HG03442 (cell line): ENCODE measurements at regions not wholly inside any gene's neighbourhood (a gene's known extent, or its start where the extent isn't known, plus 50 kb on each side); places are given as distances from the start of the nearest gene placed in this dataset.

Source experiments
- ATAC-seq: cut with Tn5 transposase; IDR thresholded peaks from one replicate; pipeline ENCODE4 v1.9.1; 2021; ENCODE audit warnings: mild to moderate bottlenecking, moderate library complexity; ENCODE audit not compliant: unreplicated experiment

DNA sequence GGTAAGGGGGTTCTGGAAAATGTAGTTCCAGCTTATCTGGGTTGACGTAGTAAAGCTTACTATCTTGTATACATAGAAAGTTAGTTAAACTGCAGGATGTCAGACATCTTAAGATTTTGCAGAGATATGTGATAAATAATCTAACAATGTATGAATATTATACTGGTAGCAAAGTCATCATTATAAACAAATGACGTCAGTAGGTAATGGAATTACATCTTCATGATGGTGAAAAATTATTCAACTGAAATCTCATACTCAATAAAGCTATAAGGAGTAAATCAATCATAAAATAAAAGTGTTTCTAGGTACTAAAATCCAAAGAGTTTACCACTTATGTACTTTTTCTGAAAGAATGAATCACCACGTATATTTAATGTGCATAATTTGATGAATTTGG, 217.3 kb upstream of the CDH10 start:
- no peak for ATAC-seq

DNA sequence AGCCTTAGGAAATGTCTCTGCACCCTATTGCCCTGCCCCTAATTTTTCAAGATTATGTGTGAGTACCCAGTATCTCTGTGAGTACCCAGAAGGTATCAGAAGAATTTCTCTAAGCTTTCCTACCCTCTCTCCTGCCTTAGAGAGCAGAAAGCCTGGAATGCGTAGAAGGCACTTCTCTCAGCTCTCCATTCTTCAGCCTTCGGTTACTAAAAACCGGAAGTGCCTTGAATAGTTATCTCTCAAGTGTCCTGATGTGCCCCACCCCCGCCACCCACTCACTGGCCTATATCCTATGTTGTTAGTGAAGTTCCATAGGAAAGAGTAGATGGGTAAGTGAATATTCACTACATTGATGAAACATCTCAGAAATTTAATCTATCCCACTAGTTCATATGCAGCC, 210.7 kb upstream of the CDH10 start:
- ATAC-seq, result no peak

DNA sequence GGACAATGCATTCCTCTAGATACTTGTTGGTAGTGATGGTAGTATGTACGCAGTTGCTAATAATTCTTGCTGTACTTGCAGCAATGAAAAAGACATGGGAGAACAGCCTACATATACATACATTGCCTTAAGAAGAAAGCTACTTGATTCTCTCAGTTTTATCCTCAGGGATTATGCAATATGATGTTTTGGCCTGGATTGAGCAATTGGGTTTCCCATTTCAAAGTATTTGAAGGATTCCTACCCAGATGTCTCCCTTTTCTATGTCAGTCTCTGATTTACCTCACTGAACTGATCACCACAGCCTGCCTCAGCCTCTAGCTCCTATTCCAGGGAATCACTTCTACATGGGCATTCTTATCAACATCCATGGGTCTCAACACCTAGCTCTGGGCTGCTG, 210.1 kb upstream of the CDH10 start:
- no peak for ATAC-seq

DNA sequence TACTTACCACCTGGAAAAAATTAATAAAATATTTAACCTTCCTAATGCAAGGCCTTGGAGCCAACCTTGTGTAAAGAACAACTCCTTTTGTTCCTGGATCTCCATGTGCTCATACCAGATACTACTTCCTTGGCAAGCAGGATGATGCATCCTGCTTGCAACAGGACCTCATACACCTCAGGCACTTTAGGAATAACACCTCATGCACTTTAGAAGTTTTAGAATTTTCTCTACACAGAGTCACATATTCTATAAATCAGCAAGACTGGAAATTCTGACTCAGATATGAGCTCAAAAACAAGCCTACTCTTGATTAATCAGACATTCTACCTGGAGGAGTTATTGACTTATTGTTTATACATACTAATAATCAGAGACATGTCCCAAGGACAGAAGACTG, 209.6 kb upstream of the CDH10 start:
- no peak for ATAC-seq

DNA sequence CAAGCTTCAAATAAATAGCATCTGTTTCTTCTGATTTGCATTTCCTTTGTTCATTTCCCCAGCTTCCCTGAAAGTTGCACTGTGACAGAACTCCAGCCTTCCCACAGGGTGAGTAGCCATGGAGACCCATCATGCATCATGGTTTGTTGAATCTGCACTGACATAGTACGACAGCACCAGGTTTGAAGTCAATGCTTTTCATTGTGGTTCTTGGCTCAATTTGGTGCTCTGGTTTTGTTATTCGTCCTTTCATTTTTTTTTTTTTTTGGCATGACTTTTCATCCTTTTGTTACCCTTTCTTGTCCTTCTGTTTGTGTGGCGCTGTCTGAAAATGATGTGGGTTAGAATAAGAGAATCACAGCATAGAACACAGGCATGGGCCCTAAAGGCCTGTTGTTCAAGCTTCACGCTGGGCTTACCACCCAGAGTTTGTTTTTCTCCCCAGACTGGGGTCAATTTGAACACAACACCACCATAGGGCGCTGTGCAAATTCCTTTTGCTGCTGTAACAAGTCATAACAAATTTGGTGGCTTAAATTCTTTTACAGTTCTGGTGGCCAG, 206.2 kb upstream of the CDH10 start:
- no peak for ATAC-seq

DNA sequence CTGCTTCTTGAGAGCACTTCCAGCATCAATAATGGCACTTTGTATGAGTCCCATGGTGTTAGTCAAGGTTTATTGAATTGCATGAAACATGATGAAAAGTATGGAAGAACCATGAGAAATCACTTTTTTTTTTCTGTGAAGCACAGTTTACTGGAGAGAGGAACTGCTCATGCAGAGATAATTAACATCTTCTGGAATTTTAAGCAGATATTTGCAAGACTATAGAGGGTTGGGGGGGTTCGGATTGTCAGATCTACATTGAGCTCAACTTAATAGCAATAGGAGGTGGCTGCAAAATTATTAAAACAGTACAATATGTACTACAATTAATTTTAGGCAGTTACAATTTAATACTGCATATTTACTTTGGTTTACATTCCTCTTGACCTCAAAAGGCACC, 204.4 kb upstream of the CDH10 start:
- ATAC-seq, result no peak

DNA sequence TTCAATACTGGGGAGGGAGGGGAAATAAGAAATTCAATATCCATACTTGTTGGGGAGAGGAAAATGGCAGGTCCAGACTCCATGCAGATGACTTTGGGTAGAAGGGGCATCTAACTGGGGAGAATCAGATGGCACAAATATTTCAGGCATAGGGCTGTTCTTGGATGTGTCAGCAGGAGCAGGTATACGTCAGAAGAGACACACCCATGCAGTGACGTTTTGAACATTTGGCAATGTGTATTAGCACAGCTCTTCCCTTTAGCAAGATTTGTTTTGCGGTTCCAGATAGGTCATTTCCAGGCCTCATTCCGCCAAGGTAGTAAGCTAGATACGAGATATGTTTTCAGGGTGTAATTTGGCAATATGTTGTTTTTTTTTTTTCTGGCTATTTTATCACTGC, 187.2 kb upstream of the CDH10 start:
- no peak for ATAC-seq

DNA sequence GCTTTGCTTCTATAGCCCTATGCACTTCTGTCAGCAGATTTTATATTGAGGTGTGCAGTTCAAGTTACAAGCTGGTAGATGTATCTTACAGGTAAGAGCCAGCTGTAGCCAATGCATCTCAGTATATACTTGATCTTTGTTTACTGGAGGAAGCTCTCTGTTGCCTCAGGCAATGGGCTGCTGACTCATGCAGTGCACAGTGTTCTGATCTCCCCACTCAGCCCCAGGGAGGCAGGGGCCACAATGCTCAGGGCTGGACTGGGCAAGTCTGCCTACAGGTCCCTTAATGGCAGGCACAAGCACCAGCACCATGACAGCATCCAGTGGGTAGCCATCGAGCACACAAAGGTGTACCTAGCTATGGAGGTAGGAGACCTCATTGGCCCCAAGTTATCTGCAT, 178.8 kb upstream of the CDH10 start:
- ATAC-seq, result no peak

DNA sequence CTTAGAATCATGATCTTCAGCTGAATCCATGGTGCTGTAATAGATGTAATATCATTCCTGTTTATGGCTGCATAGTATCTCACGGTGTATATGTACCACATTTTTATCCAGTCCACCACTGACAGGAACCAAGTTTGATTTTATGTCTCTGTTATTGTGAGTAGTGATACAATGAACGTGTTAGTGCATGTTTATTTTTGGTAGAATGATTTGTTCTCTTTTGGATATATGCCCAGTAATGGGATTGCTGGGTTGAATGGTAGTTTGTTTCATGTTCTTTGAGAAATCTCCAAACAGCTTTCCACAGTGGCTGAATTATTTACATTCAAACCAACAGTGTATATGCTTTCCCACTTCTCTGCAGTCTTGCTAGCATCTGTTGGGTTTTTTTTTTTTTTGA, 175.1 kb upstream of the CDH10 start:
- no peak for ATAC-seq

DNA sequence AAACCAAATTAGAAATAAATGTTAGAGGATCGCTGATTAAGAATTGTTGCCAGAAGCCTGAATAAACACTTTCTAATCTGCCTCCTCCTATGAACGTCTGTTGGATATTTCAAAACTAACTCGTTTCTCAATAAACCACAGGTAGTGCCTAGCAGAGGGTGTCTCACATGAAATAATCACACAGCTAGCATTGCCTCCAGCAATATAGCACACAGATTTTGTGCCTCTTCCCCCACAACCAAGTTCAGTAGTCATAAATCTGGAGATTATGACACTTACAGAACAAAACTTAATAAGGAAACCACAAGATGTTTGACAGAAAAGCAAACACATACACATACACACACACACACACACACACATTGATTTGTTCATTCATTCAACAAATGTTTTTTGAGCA, 173.2 kb upstream of the CDH10 start:
- ATAC-seq, result no peak

DNA sequence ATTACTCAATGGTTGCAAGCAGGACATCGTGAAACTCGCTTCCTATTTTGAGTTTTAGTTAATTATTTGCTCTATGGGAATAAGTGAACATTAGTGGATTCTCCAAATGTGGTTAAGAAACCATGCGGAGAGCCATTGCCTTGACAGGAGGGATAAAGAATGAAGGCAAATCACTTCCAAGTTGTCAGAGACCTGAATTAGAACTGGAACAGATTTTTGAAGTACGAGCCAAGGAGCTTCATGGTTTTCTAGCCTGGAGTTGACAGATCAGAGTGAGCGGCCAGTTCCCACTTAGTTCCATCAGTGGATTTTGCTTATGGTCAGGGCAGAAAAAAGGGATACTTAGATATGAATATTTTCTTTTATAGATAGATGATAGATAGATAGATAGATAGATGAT, 171.4 kb upstream of the CDH10 start:
- no peak for ATAC-seq

DNA sequence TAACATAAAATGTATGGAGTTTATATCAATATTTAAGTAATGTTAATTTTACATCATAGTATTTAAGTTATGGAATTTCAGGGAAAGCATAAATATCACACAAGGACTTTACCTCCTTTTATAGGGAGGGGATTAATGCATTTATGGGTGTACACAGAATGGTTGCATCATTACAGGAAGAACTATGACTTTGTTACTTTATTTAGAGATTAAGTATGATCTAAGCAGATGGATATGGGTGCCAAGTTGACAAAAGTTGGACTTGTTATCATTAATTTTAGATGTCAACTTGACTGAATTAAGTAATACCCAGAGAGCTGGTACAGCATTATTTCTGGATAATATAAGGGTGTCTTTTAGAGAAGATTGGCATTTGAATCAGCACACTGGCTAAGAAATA, 160.5 kb upstream of the CDH10 start:
- no peak for ATAC-seq

DNA sequence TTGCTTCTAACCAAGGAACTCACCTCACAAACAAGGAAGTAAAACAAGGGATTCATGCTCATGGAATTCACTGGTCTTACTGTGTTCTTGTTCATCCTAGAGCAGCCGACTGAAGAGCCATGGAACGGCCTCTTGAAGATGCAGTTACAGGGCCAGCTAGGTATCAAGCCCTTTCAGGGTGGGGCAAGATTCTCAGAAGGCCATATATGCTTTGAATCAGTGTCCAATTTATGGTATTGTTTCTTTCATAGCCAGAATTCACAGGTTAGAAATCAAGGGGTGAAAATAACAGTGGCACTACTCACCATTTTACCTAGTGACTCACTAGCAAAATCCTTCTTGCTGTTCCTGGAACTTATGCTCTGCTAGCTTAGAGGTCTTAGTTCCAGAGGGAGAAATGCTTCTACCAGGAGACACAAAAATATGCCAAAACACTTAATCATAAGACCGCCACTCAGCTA, 159.5 kb upstream of the CDH10 start:
- ATAC-seq, result no peak

DNA sequence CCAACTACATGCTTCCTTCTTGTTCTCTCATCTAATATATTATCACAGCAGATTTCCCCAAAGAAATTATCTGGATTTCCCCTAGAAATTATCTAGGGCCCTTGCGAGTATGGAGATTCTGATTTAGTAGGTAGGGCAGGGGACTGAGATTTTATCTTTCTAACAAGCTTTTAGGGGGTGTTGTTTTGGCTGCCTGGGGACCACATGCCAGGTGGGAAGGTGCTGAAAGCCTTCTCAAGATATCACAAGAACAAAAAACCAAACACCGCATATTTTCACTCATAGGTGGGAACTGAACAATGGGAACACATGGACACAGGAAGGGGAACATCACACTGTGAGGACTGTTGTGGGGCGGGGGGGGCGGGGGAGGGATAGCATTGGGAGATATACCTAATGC, 146.5 kb upstream of the CDH10 start:
- ATAC-seq, result no peak

DNA sequence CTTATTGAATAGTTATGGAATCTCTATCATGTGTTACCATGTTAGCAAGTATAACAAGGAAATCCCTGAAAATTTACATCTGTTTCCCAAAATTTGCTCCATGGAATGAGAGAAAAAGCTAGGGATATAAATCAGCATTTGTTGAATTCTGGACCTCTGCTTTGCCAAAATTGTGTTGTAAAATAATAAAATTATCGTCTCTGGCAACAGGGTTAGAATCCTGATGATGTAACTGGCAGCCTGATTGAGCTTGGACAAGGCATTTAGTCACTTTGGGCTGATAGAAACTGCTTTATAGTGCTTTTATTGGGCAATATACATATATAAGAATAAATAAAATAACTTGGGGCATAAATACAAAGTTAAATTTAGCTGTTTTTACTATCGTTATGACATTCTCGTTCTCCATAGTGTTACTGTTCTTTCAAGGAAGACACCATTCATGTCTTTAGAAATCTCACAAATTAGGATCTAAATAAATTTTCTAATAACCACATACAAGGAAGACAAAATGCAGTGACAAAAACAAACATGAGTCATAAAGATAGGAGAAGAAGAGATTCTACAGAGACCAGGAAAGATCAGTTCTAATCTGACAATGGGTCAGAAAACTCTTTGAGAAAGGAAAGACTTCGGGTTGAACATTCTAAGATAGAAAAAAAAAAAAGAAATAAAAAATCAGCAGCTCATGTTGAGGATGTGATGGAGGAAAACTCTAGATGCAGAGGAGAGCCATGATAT, 145.0 kb upstream of the CDH10 start:
- no peak for ATAC-seq

DNA sequence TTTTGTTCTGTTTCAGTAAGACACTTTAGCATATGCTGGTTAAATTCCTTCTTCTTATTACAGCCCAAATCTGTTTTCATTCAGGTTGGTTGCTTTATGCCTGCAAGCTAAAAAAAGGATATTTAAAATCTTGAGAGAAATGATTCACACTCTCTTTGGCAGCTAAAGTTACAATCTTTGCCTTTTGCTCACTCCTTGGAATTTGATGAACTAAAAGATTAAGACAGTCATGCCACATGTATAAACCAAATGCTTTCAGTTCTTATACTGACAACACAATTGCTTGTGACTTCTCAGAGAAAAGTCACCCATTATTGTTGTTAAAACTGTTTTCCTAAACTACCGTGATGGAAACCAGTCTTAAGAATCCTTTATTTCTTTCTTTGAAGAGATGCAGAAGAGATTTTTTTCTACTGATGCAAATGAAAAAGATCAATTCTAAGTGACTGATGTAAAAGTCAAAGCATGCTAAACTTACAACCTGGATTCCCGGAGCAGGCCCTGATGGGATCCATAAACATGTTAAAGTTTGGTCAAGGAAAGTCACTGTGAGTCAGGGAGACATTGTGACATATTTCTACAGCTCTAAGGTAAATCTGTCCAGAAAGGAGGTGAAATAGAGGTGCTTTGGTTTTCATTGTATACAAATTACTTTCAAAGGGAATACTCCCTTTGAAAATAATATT, 144.2 kb upstream of the CDH10 start:
- ATAC-seq, result no peak

DNA sequence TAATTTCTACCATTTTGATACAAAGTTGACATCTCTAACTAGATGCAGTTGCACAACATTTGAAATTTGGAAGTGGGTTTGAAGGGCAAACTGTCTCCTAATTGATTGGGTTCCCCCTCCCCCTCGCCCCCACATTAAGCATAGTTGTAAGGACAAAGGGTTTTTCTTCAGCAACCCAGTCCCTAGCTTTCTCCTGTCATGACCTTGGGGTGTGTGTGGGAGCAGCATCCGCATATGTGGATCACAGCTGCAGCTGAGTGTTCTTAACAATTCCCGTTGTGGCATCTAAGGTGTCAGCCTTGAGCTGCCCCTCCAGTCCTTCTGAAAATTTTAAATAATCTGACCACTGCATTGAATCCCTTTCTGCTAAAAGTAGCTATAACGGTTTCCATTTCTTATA, 141.3 kb upstream of the CDH10 start:
- no peak for ATAC-seq

DNA sequence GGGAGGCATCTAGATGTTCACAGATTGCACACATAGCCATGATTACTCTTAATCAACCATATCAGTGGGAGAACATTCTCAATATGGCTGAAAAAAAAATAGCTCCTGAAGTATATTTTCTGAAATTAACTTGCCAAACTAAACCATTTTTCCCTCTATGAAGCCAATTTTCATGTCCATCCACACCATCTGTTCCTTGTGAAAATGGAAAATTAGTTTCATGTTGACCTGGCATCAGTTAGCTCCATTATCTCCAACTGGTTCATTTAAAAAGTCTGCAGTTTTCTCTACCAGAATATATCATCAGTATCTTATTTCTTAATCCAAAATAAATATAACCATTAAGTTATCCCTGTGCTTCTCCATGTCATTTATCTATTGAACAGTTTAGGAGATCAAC, 138.8 kb upstream of the CDH10 start:
- ATAC-seq, result no peak

DNA sequence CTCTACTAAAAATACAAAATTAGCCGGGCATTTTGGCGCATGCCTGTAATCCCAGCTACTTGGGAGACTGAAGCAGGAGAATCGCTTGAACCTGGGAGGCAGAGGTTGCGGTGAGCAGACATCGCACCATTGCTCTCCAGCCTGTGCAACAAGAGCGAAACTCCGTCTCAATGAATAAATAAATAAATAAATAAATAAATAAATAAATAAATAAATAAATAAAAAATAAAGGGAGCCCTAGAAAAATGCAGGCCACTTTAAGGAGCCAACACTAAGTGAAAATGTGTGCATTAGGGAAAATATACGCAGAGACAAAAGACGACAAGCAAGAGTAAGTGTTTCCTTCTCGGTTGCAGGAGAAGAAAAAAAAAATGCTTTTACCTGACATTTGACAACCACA, 132.6 kb upstream of the CDH10 start:
- no peak for ATAC-seq

DNA sequence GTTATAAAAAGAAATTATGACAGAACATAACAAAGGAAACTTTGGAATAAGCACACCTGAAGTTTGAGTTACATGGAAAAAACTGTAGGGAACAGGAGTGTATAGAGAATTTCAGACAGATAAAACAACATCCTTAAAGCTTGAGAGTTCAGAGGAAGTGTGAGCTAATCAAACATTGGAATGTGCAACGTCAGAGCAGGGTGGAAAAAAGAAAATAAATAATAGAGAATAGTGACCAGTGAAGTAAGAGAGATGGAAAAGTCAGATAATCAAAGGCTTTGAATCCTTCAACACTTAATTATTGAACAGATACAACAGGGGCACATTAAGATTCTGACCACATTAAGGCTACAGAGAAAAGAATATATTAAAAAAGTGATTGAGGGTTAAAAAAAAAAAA, 128.5 kb upstream of the CDH10 start:
- no peak for ATAC-seq

DNA sequence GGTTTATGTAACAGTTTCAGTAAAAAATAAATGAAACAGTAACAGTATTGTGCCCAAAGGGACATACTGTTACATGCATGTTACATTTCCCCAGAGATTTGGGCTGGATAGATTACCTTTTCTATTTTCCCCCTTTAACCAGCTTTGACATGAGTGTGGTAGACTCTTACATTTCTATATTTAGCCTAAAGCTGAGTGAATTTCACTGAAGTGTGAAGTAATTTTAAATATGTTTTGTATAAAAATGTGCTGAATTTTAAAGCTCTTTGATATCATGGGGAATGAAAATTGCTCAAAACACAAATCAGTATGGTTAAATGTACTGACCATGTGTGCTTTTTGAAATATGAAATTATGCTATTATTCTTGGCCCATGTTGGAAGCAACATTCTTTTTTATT, 122.3 kb upstream of the CDH10 start:
- no peak for ATAC-seq

DNA sequence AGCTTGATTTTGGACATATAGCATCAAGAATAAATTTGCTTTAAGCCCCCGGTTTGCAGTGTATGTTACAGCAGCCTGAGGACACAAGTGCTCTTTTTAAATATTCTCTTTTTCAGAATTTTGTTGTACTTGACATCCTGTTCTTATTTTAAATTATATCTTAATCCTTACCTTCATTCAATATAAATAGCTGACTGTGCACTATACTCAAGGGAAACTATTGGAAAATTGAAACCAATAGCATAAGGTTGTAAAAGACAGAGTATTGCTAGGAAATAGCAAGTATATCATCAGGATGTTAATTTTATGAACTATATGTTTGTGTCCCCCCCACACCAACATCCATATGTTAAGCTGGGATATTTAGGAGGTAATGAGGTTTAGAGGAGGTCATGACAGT, 120.4 kb upstream of the CDH10 start:
- ATAC-seq, result no peak
